Thoracic aorta (tissue), 2 donors: ENCODE measurements at regions not wholly inside any gene's neighbourhood (a gene's known extent, or its start where the extent isn't known, plus 50 kb on each side); places are given as distances from the start of the nearest gene placed in this dataset.
"Not testable (repeated sequence)": the region's sequence is repeated elsewhere in the genome, so short reads cannot be mapped to it uniquely, and the experiment has no call there.

Source experiments
- ATAC-seq: fragments of 150-250 bp; one replicate; pipeline ENCODE4 v1.8.0; 2017; ENCODE audit warnings: low read depth; ENCODE audit not compliant: insufficient number of reproducible peaks, low FRiP score
- DNase-seq: peaks from one replicate; pipeline ENCODE4 v3.0.0-alpha.2; 2020; ENCODE audit warnings: low spot score
- H3K27ac ChIP-seq, 2 donors: fragments of 200-600 bp; sonication (generic); 1 replicate in 1 of 2; 2 replicates in 1 of 2; pipeline ENCODE4 v1.5.1; 2016; ENCODE audit warnings: mild to moderate bottlenecking in 2 of 2, moderate library complexity in 2 of 2
- H3K27me3 ChIP-seq: fragments of 200-600 bp; sonication (generic); replicated peaks from 2 replicates; pipeline ENCODE4 v1.6.0; 2016; ENCODE audit warnings: mild to moderate bottlenecking; ENCODE audit not compliant: insufficient read depth
- H3K36me3 ChIP-seq: fragments of 200-600 bp; sonication (generic); one replicate; pipeline ENCODE4 v1.5.1; 2016
- H3K4me1 ChIP-seq, 2 donors: fragments of 200-600 bp; sonication (generic); 1 replicate in 1 of 2; 2 replicates in 1 of 2; pipeline versions ENCODE4 v1.5.1 to v1.6.0; 2016; ENCODE audit warnings: low read depth in 2 of 2, mild to moderate bottlenecking in 1 of 2; ENCODE audit not compliant: control insufficient read depth in 1 of 2
- H3K4me3 ChIP-seq: fragments of 200-600 bp; sonication (generic); 2 replicates; pipeline ENCODE4 v1.5.1; 2016; ENCODE audit warnings: mild to moderate bottlenecking
- H3K9me3 ChIP-seq: fragments of 200-600 bp; sonication (generic); 2 replicates; pipeline ENCODE4 v1.5.1; 2016
- CTCF ChIP-seq: fragments of 200-600 bp; sonication (generic); IDR thresholded peaks from one replicate; pipeline ENCODE4 v1.5.1; 2019; ENCODE audit warnings: antibody characterized with exemption

- Histone ChIP-seq H3K27ac (no peak overlapping the region), H3K9me3 (no peaks in the 10 kb centered on the region), H3K4me1 (peaks cover 8 to 16% of the 10 kb centered on the region in 2 donors), H3K27me3 (no peaks in the 10 kb centered on the region), H3K36me3 (no peaks in the 10 kb centered on the region), H3K4me3 (no peak overlapping the region)
- DNase-seq, result no peak
- TF ChIP-seq CTCF, result no peak
- ATAC-seq, result no peak
These were observed 119.4 kb upstream of the CACUL1 start for GRCh38 chr10:118874171-118874570.

GRCh38 chr10:118875087-118875486 is 120.3 kb upstream of the CACUL1 start:
- H3K36me3 ChIP-seq, result no peaks in the 10 kb centered on the region
- no peak overlapping the region for H3K27ac ChIP-seq
- H3K4me1 ChIP-seq, result peaks cover 8 to 16% of the 10 kb centered on the region in 2 donors
- H3K4me3 ChIP-seq, result no peak overlapping the region
- no peaks in the 10 kb centered on the region for H3K27me3 ChIP-seq
- no peak for ATAC-seq
- H3K9me3 ChIP-seq, result no peaks in the 10 kb centered on the region
- no peak for TF ChIP-seq CTCF
- no peak for DNase-seq

GRCh38 chr10:118882741-118883140 is 128.0 kb upstream of the CACUL1 start:
- no peak for DNase-seq
- no peak for TF ChIP-seq CTCF

GRCh38 chr10:118892255-118892654 is 137.3 kb upstream of the NANOS1 start:
- no peak for DNase-seq
- H3K36me3 ChIP-seq, result no peaks in the 10 kb centered on the region
- TF ChIP-seq CTCF, result no peak
- H3K9me3 ChIP-seq, result no peaks in the 10 kb centered on the region
- H3K27ac ChIP-seq, result no peak overlapping the region
- H3K27me3 ChIP-seq, result no peaks in the 10 kb centered on the region
- H3K4me1 ChIP-seq, result no peaks in the 10 kb centered on the region
- ATAC-seq, result no peak
- H3K4me3 ChIP-seq, result no peak overlapping the region

More at GRCh38 chr10:118882741-118883140, 128.0 kb upstream of the CACUL1 start:
- Histone ChIP-seq H3K27me3 (no peaks in the 10 kb centered on the region), H3K4me1 (no peaks in the 10 kb centered on the region), H3K4me3 (no peak overlapping the region), H3K36me3 (no peaks in the 10 kb centered on the region), H3K9me3 (no peaks in the 10 kb centered on the region), H3K27ac (no peak overlapping the region)
- ATAC-seq, result no peak

GRCh38 chr10:118894891-118895290 is 134.6 kb upstream of the NANOS1 start:
- H3K36me3 ChIP-seq, H3K27me3 ChIP-seq, H3K4me1 ChIP-seq, ATAC-seq, H3K4me3 ChIP-seq, DNase-seq, H3K9me3 ChIP-seq, H3K27ac ChIP-seq: not testable (repeated sequence)

- H3K36me3 ChIP-seq, result no peaks in the 10 kb centered on the region
- H3K9me3 ChIP-seq, result no peaks in the 10 kb centered on the region
- no peak for ATAC-seq
- no peak for TF ChIP-seq CTCF
- no peak overlapping the region for H3K27ac ChIP-seq
- no peak for DNase-seq
- no peak overlapping the region for H3K4me3 ChIP-seq
- no peaks in the 10 kb centered on the region for H3K27me3 ChIP-seq
- H3K4me1 ChIP-seq, result peaks cover 0 to 11% of the 10 kb centered on the region in 2 donors
These were observed 128.9 kb upstream of the NANOS1 start for GRCh38 chr10:118900617-118901016.
